Psoas muscle (tissue), 7 donors: ENCODE measurements at regions not wholly inside any gene's neighbourhood (a gene's known extent, or its start where the extent isn't known, plus 50 kb on each side); places are given as distances from the start of the nearest gene placed in this dataset.

Source experiments
- ATAC-seq, 4 donors: fragments of 200-7000 bp; cut with Tn5 transposase; one replicate each; pipeline ENCODE4 v1.9.1; 2020; ENCODE audit warnings: moderate library complexity in 3 of 4, mild to moderate bottlenecking in 2 of 4
- DNase-seq, 2 donors: peaks; one replicate each; pipeline ENCODE4 v3.0.0-alpha.2; 2020
- H3K27ac ChIP-seq: fragments of 200-600 bp; one replicate; pipeline ENCODE4 v1.8.0; 2022
- H3K27me3 ChIP-seq, 3 donors: fragments of 200-600 bp in 1 of 3; one replicate each; pipeline versions ENCODE4 v1.6.1 to v1.8.0; 2013 to 2022; ENCODE audit warnings: low read length in 2 of 3, mild to moderate bottlenecking in 2 of 3, moderate library complexity in 1 of 3; ENCODE audit not compliant: insufficient read depth in 3 of 3
- H3K36me3 ChIP-seq, 2 donors: fragments of 200-600 bp in 1 of 2; one replicate each; pipeline versions ENCODE4 v1.6.1 to v1.8.0; 2013 to 2022; ENCODE audit warnings: low read depth in 1 of 2, mild to moderate bottlenecking in 1 of 2, moderate library complexity in 1 of 2; ENCODE audit not compliant: insufficient read depth in 1 of 2
- H3K4me1 ChIP-seq: fragments of 200-600 bp; one replicate; pipeline ENCODE4 v1.8.0; 2022
- H3K4me3 ChIP-seq: fragments of 200-600 bp; one replicate; pipeline ENCODE4 v1.8.0; 2022; ENCODE audit warnings: mild to moderate bottlenecking
- H3K9me3 ChIP-seq: fragments of 200-600 bp; one replicate; pipeline ENCODE4 v1.8.0; 2022
- WGBS, 3 donors: extraction: QIAGEN DNeasy Blood & Tissue Kit; methylation state at CpG; one replicate each; pipeline versions ENCODE4 v1.1.6 to v1.1.7; 2013; 5-methylcytosine and 5-hydroxymethylcytosine counted together
- intact Hi-C, 2 donors: fragments of 100-400 bp; cut with DNase I; formaldehyde crosslinking; loops; one replicate each; pipeline versions ENCODE4 v1.11.0 to v1.14.2; 2022
- TF ChIP-seq, protein P1 (sequence below): fragments of 200-600 bp; IDR thresholded peaks from one replicate; pipeline ENCODE4 v1.8.0; 2022; ENCODE audit warnings: antibody characterized with exemption
- donor health status: healthy with polysubstance abuse.
- donor health status: DM: no; HTN: no; CAD: no; lungs with moderate emphysema.
- donor health status: Bipolar disorder and iron deficiency.
- donor health status: healthy.
- donor health status: DM: yes; HTN: yes; CAD: no.
- donor health status: DM: no; HTN: no; CAD: no.
- donor health status: DM: yes; HTN: yes; CAD: no.

DNA sequence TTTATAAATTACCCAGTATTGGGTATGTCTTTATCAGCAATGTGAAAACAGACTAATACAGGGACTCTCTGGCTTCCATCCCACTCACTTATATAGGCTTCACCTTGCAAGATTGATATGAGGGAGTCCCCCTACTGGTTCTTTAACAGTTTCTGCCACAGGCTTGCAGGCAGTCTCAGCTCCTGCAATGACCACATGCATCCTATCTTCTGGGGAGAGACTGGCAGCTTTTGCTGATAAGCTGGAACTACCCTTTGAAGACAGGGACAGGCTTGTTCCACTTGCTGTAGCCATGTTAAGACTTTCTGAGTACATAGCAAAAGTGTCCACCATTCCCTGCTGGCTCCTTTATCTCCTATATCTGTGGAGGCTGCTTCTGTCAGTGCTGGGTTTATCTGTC, 531.7 kb upstream of the FLRT2 start:
- Histone ChIP-seq H3K4me3 (no peak overlapping the region), H3K9me3 (no peaks in the 10 kb centered on the region), H3K27me3 (no peaks in the 10 kb centered on the region), H3K36me3 (no peaks in the 10 kb centered on the region), H3K27ac (no peak overlapping the region), H3K4me1 (no peaks in the 10 kb centered on the region)
- no peak for ATAC-seq
- TF ChIP-seq, protein P1, sequence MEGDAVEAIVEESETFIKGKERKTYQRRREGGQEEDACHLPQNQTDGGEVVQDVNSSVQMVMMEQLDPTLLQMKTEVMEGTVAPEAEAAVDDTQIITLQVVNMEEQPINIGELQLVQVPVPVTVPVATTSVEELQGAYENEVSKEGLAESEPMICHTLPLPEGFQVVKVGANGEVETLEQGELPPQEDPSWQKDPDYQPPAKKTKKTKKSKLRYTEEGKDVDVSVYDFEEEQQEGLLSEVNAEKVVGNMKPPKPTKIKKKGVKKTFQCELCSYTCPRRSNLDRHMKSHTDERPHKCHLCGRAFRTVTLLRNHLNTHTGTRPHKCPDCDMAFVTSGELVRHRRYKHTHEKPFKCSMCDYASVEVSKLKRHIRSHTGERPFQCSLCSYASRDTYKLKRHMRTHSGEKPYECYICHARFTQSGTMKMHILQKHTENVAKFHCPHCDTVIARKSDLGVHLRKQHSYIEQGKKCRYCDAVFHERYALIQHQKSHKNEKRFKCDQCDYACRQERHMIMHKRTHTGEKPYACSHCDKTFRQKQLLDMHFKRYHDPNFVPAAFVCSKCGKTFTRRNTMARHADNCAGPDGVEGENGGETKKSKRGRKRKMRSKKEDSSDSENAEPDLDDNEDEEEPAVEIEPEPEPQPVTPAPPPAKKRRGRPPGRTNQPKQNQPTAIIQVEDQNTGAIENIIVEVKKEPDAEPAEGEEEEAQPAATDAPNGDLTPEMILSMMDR, result no peak
- DNase-seq, result no peak
- intact Hi-C loops, result no loop called here

DNA sequence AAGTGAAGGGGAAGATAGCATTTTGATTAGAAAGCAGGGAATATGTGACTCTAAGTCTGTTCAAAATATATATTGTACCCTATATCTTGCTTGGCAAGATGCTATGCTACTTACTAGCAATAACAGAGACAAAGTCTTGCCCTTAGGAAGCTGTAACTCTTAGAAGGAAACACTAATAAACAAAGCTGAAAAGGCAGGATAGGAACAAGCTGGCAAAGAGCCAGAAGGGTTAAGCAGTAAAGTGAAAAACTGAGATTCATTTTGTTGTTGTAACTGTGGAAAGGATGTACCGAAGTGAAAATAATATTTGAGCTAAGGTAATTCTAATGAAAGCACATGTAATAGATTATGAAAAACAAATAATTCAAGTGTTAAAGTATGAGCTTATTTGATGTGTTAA, 527.1 kb upstream of the FLRT2 start:
- H3K4me3 ChIP-seq, result no peak overlapping the region
- no peak for DNase-seq
- 63 to 70% (median 70%) methylated on average over 1 of the region's 1 CpG for WGBS, 3 donors
- H3K27me3 ChIP-seq, result no peaks in the 10 kb centered on the region
- no peaks in the 10 kb centered on the region for H3K9me3 ChIP-seq
- intact Hi-C loops, result no loop called here
- TF ChIP-seq, protein P1, result no peak
- no peak for ATAC-seq
- no peak overlapping the region for H3K27ac ChIP-seq
- H3K36me3 ChIP-seq, result no peaks in the 10 kb centered on the region
- no peaks in the 10 kb centered on the region for H3K4me1 ChIP-seq

DNA sequence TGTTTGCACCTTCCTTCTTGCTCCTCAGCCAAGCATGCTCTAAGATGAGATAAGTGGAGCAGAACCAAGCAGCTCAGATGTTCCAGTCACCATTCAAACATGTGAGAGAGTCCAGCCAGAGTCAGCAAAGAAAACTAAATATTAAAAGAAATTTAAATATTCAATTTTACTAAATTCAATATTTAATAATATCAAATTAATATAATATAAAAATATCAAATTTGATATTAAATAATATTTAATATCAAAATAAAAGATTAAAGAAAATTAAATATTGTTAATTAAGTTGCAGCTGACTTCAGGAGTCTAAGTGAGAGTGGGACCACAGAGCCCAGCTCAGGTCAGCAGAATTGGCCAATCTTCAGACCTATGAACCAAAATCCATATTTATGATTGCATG, 526.1 kb upstream of the FLRT2 start:
- intact Hi-C loops, result no loop called here
- TF ChIP-seq, protein P1, result no peak
- ATAC-seq (no peak), DNase-seq (no peak)
- Histone ChIP-seq H3K4me1 (no peaks in the 10 kb centered on the region), H3K27ac (no peak overlapping the region), H3K36me3 (no peaks in the 10 kb centered on the region), H3K4me3 (no peak overlapping the region), H3K27me3 (no peaks in the 10 kb centered on the region), H3K9me3 (no peaks in the 10 kb centered on the region)

DNA sequence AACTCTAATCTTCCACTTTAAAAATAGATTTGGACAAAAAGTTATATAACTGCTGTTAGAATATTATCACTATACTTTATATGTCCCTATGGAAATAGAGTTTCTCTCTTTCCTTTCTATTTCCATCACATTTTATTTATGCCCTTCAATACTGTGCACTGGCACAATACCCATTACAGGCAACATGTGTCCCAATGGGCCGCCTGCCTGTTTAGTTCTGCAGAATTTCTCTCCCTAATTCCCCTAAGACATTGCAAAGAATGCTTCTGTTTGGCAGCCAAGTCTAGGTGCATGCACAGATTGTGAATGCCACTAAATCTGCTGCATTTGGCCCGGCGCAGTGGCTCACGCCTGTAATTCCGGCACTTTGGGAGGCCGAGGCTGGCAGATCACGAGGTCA, 520.4 kb upstream of the FLRT2 start:
- 58 to 80% (median 68%) methylated on average over 7 of the region's 7 CpGs for WGBS, 3 donors
- intact Hi-C loops, result no loop called here
- TF ChIP-seq, protein P1, result no peak
- H3K36me3 ChIP-seq, result no peaks in the 10 kb centered on the region
- no peaks in the 10 kb centered on the region for H3K9me3 ChIP-seq
- no peak overlapping the region for H3K4me3 ChIP-seq
- ATAC-seq (no peak), DNase-seq (no peak)
- H3K4me1 ChIP-seq, result no peaks in the 10 kb centered on the region
- H3K27me3 ChIP-seq, result no peaks in the 10 kb centered on the region
- no peak overlapping the region for H3K27ac ChIP-seq

DNA sequence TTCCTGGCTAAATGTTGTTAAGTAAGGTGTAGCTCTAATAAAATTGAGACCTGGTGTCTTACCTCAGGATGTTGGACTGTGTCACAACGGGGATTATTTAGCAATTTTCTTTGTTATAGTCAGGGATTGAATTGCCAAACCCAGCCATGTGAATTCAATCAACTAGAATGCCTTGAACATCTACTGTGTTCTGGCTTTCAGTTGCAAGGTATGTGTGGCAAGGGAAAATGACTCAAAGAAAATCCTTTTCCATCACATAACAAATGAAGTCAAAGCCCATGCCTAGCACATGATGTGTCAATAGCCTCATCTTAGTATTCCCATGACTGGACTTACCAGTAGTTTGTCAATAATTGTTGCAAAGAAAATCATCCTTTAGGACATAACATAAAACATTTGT, 519.8 kb upstream of the FLRT2 start:
- H3K36me3 ChIP-seq, result no peaks in the 10 kb centered on the region
- no peak overlapping the region for H3K4me3 ChIP-seq
- no peak for DNase-seq
- H3K27me3 ChIP-seq, result no peaks in the 10 kb centered on the region
- no peaks in the 10 kb centered on the region for H3K9me3 ChIP-seq
- no peak overlapping the region for H3K27ac ChIP-seq
- no peaks in the 10 kb centered on the region for H3K4me1 ChIP-seq
- TF ChIP-seq, protein P1, result no peak
- intact Hi-C loops, result no loop called here
- 47 to 69% (median 67%) methylated on average over 1 of the region's 1 CpG for WGBS, 3 donors
- no peak for ATAC-seq
